HG03066 (cell line): ENCODE measurements at regions not wholly inside any gene's neighbourhood (a gene's known extent, or its start where the extent isn't known, plus 50 kb on each side); places are given as distances from the start of the nearest gene placed in this dataset.

ENCODE experiments used
- ATAC-seq: cut with Tn5 transposase; IDR thresholded peaks from one replicate; pipeline ENCODE4 v1.9.1; 2021; ENCODE audit warnings: low read depth; ENCODE audit not compliant: unreplicated experiment

- ATAC-seq: no peak
Measured at GRCh38 chr1:193435781-193436180, 249.4 kb upstream of the B3GALT2 start.

- ATAC-seq: no peak
Measured at GRCh38 chr1:193434319-193434718, 247.9 kb upstream of the B3GALT2 start.

DNA sequence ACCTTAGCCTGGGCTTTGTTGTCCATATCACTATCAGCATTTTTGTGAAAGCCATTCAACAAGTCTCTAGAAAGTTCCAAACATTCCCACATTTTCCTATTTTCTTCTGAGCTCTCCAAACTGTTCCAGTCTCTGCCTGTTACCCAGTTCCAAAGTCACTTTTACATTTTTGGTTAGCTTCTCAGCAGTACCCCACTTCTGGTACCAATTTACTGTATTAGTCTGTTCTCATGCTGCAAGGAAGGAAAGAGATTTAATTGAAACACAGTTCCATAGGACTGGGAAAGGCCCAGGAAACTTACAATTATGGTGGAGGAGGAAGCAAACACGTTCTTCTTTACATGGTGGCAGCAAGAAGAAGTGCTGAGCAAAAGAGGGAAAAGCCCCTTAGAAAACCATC, 247.2 kb upstream of the B3GALT2 start:
- ATAC-seq: no peak

GRCh38 chr1:193432979-193433587, 246.7 kb upstream of the B3GALT2 start:
- no peak for ATAC-seq

GRCh38 chr1:193431265-193431977, 245.0 kb upstream of the B3GALT2 start:
- ATAC-seq: no peak

- no peak for ATAC-seq
Measured at GRCh38 chr1:193427524-193427923, 241.1 kb upstream of the B3GALT2 start.

DNA sequence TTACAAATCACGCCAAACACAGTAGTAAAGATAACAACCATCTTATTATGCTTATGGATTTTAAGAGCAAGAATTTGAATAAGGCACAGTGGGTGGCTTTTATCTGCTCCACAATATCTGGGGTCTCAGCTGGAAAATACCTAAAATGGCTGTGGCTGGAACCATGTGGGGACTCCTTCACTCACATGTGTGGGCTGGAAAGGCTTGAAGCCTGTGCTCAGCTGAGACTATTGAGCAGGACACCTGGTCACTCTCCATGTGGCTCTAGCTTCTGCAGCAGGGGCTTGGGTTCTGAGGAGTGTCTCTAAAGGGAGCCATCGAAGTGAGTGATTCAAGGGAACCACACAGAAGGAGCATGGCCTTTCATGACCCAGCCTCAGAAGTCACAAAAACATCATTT, 239.6 kb upstream of the B3GALT2 start:
- no peak for ATAC-seq

DNA sequence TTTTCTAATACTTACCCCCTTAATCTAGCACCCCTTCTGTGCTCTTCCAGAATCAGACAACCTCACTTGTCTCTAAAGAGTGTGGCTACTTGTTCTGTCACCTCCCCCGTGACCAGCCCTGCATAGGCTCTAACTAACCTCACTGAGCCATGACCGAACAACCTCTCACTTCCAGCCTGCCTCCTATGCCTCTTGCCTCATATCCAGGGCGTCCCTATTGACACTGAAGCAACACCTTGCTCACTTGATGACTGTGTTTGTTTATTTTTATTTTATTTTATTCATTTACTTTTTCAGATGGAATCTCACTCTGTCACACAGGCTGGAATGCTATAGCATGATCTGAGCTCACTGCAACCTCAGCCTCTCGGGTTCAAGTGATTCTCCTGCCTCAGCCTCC, 235.1 kb upstream of the B3GALT2 start:
- no peak for ATAC-seq

GRCh38 chr1:193419295-193419694, 232.9 kb upstream of the B3GALT2 start:
- no peak for ATAC-seq

GRCh38 chr1:193418745-193419058, 232.3 kb upstream of the B3GALT2 start:
- no peak for ATAC-seq

DNA sequence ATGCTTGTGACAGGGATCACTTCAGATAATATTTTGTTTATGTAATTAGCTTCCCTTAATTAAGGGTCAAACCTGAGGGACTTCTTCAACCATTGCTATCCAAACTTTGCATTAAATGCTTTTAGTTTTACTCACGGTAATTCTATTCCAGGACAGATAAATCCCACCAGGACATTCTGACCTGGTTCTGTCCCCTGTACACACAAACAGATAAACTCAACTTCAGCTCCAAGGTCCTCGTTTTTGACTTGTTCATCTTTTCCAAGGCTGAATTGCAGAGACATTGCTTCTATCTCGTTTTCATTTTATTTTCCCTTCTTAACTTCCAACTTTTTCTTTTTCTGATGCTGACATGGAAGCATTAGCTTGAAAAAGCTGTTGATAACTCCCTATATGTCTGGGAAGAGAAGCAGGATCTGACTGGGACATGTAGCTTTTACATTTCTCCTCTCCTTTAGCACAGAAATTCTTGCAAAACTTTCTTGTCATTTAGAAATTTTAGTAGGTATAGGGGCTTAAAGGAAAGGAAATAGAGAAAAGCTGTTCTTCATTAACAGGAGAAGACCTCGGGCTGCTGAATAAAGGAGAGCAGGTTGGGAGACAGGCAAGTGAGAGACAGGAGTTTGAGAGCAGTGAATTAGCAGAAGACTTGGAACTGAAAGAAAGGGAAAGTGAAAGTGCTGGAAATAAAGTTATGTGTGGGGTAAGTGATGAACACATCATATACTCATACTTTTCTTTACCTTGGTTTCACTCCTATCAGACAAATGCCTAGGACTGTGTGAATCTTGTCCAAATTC, 231.7 kb upstream of the B3GALT2 start:
- no peak for ATAC-seq

- ATAC-seq: no peak
Measured at GRCh38 chr1:193417403-193417802, 231.0 kb upstream of the B3GALT2 start.

- no peak for ATAC-seq
Measured at GRCh38 chr1:193416226-193417024, 230.0 kb upstream of the B3GALT2 start.

DNA sequence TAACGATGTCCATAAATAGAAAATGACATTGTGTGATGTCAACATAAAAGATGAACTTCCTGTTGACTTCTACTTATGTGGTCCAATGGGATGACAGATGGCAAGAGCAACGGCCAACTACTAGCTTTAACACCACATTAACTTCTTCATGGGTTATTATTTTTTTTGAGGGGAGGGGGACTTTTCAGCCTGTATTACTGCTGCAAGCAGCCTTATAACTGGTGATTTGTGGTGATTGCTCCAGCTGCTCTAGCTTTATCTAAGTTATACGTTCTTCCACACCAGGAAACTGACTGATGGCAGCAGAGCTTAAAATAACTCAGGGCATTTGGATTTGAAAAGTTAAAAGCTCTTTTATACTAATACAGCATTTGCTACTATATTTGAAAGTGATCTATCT, 228.8 kb upstream of the B3GALT2 start:
- no peak for ATAC-seq

DNA sequence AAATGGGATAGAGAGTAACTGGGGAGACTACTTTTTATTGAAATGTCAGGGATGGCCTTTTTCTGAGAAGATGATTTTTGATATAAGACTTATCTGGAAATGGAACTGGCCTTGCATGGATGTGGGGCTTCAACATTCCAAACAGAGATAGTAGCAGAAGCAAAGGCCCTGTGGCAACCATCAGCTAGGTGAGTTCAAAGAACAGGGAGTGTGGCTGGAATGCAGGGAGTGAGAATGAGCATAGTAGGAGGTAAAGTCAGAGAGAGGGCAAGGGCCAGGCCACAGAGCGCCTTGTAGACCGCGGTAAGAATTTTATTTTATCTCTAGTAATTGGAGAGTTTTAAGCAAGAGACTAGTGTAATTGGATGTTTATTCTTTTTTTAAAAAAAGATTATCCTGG, 227.0 kb upstream of the B3GALT2 start:
- ATAC-seq: no peak

DNA sequence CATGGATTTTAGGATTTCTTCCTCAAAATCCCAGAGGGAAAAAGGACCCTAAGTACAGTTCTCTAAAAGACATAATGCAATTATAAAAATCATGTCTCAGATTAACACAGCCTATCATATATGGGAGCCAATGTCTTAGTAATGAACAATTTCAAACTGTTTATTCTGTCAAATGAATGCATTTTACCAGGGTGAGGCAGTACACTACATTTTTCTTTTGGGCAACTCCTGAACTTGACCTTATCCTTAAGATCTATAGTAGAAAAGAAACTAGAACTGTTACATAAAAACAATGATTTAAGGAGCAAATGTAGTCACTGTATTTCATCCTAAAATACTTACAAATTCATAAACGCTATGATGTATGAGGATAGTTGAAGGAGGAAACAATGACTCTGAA, 226.3 kb upstream of the B3GALT2 start:
- no peak for ATAC-seq

DNA sequence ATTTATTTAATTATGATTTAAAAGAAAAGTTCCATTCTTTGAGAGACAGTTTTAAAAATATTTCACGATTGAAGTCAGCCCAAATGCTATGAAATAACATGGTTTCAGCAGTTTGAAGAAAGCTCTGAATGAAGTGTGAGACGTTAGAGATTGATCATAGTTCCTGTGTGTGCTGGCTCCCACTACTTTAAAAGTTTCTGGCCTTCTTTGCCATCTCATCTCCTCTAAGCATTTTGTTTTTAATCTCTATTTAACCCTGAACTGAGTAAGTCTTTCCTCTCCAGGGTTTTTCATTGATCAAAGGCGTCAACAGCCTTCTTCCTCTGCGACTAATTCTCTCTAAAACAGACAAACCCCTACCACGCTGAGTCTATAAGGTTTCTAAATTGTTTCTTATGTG, 225.3 kb upstream of the B3GALT2 start:
- ATAC-seq: no peak

DNA sequence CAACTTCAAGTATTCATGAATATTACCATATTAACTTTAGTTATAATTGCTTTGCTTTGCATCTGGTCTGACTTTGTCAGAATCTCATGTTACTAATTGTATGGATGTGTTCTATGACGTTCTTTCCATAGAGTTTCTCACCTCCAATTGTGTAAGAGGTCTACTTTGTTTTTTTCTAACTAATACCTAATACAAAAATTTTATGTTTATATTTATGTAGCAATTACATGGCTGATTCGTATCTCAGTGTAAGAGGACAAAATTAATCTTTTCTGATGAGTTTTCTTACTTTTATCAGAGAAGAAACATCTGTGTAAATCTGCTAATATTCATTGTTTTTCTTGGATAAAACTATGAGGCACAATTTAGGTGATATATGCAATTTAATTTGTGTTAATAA, 224.8 kb upstream of the B3GALT2 start:
- no peak for ATAC-seq

GRCh38 chr1:193408782-193409293, 222.4 kb upstream of the B3GALT2 start:
- no peak for ATAC-seq

GRCh38 chr1:193406901-193407300, 220.5 kb upstream of the B3GALT2 start:
- peak; percentile 59 for ATAC-seq

GRCh38 chr1:193404236-193404635, 217.8 kb upstream of the B3GALT2 start:
- no peak for ATAC-seq
